Left cardiac atrium (tissue), 4 donors: ENCODE measurements at regions not wholly inside any gene's neighbourhood (a gene's known extent, or its start where the extent isn't known, plus 50 kb on each side); places are given as distances from the start of the nearest gene placed in this dataset.

Experiments
- ATAC-seq, 2 donors: fragments of 200-7000 bp; cut with Tn5 transposase; one replicate each; pipeline ENCODE4 v1.9.1; 2020; ENCODE audit warnings: mild to moderate bottlenecking in 2 of 2, moderate library complexity in 2 of 2
- DNase-seq: peaks from one replicate; pipeline ENCODE4 v3.0.0-alpha.2; 2020
- intact Hi-C, 2 donors: fragments of 100-400 bp; cut with DNase I; formaldehyde crosslinking; loops; one replicate each; pipeline versions ENCODE4 v1.14.1 to v1.15.1; 2022 to 2023
- donor health status: DM: no; HTN: yes; CAD: no.
- donor health status: DM: no; HTN: yes; CAD: no; lungs with severe emphysema.
- donor health status: DM: yes; HTN: yes; CAD: no.
- donor health status: Dilated cardiomyopathy.

DNA sequence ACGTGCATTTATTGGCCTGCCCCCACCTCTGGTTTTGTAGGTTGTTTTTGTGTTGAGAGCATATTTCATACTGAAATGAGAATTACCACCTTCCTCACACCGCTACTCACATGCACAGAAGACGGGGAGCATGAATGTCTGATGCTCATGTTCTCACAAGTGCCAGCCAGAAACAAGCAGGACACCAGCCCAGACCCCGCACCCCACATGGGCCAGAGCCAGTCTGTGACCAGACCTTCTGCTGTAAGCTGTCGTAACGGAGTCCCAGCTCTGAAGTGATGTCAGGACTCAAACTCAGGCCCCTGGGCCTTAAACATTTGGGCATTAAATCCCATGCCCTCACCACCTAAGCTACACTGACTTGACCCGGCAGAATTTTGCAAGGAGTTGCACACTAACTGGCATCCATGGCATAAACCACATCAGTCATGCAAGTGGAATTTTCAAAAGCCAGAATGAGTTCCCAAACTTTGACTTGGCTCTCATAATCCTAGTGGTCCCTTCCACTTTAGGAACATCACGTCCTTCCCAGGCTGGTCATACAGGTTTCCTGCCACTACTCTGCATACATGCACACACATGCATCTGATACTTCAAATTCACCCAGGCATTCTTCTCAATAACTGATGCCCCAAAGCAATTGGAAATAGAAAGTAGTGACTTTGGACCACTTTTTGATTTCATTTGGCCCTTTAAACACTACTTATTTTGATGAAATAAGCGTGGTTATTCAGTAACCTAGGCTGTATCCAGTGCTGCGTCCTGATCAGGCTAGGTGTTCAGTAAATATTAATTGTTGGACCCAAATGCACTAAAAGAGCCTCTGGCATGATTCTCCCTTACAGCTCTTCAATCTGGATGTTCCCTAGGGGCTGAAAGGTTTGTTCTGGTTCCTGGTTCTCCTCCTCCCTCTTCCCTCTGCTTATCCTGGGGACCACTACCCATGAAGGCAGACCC, 223.1 kb upstream of the ID2 start:
- DNase-seq (no peak), ATAC-seq (no peak)
- intact Hi-C loops: no loop called here

GRCh38 chr2:8459474-8459873, 222.4 kb upstream of the ID2 start:
- intact Hi-C loops: no loop called here
- no peak for ATAC-seq
- DNase-seq: no peak

DNA sequence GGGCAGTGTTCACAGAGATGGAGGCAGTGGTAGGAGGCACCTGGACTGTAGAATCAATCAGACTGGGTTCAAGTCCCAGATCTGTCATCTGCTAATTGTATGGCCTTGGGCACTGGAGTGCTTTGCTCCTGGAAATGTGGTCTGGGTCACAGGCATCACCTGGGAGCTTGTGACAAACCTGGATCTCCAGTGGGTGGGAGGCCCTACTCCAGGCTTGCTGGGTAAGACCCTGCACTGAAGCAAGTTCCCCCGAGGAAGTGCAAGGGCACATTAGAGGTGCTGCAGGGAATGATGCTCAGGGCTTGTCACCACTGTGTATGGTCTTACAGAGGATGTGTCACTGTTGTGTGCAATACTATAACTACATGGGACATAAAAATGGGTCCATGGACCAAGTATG, 220.5 kb upstream of the ID2 start:
- intact Hi-C loops: no loop called here
- DNase-seq: no peak
- ATAC-seq: no peak

DNA sequence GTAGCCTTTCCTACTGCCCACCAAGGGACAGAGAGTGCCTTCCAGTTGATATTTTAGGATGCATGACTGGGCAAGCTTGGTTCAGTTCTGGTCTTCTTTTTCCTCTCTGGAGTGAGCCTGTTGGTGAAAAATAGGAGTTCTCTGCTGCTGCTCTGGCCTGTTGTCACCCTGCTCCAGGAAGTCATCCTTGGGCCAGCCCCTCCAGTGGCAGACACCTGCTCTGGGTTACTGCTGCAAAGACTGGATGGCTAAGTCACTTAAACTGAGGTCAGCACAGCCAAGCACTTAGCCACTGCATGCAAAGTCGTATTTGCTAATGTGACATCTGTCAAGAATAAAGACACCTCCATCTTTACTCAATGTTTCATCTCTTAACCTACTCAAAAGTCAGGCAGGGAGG, 219.6 kb upstream of the ID2 start:
- intact Hi-C loops: no loop called here

GRCh38 chr2:8462899-8463648, 218.8 kb upstream of the ID2 start:
- ATAC-seq (peak; percentile 45 to 81), DNase-seq (peak; percentile 18)
- intact Hi-C loops: no loop called here

More for the DNA sequence above, 219.6 kb upstream of the ID2 start:
- ATAC-seq (no peak), DNase-seq (peak; percentile 5)

DNA sequence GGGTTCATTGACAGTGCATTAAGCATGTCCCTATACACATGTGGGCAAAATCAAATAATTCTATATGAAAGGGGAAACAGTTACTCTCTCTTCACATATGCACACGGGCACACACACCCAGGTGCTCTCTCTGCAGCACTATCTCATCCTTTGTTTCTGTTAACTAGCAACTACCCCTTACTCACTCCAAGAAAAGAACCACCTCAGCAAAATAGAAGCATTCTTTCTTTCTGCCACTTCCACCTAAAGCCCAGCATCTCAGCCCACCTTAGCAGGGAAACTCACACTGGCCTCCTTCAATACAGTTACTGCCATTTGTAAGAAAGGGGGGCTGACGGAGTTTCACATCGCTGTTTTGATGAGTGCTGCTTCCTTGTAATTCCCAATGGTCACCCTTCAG, 216.3 kb upstream of the ID2 start:
- intact Hi-C loops: no loop called here
- ATAC-seq: no peak
- no peak for DNase-seq

DNA sequence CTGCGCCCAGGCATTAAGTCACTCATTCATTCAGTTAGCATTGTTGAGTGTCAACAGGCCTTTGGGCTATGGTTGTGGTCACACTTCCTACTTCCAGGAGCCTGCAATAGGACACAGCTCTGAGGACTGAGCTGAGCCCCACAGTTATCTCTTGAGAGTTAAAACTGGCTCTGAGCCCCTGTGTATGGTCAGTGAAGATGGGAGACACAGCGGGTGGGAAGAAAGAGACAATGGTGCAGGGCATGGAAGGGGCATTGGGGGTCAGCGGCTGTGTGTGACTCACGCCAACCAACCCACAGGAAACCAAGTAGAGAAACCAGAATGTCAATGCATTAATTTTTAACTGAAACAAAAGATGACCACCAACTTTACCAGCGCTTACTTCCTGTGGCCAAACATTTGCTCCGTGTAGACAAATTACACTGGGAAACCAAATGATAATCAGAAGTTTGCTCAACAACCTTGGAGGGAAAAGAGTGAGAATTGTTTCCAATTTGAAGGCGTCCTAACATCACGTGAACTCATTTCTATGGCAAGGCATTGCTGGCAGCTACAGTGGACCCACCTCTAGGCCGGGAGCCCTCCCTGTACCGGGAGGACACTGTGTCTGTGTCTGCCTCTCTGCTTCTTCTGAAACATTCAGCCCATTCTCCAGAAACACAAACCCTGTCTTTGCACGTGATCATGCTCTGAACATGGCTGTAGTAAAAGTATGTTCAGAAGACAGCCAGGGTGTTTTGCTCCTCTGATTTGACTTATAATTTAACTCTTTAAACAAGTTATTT, 212.0 kb upstream of the ID2 start:
- DNase-seq (no peak), ATAC-seq (no peak)
- intact Hi-C loops: no loop called here

- peak; percentile 16 to 24 for ATAC-seq
- intact Hi-C loops: no loop called here
- DNase-seq: no peak
Observed at GRCh38 chr2:8472545-8473323, 209.1 kb upstream of the ID2 start.

DNA sequence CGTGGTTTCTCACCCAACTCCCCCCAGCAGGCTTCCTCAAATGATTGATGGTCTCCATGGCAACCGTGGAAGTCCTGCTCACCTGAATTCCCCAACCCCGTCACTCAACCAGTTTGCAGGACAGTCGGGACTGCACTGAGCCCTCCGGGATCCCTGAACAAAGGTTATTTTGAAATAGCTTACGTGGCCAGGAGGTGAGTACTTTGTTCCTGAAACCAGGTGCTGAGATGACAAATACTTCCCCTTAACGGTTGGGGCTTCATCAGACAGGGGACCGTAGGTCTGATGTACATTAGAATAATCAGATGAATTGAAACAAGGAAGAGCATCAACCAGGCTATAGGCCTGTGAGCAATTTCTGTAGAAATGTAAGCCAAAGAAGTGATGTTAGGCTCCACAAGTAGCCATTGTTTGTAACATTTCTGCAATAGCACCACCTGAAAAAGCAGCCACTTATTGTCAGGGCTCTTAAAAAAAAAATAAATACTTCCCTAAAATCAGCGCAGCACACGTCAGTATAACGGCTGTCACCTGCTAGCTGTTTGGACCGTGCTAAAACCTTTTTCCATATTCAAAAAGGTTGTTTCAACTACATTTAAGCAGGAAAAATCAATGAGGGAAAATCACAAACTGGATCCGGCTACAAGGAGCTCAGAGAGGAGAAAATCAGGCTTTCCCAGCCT, 206.4 kb upstream of the ID2 start:
- intact Hi-C loops: no loop called here
- ATAC-seq (no peak), DNase-seq (peak; percentile 12)

DNA sequence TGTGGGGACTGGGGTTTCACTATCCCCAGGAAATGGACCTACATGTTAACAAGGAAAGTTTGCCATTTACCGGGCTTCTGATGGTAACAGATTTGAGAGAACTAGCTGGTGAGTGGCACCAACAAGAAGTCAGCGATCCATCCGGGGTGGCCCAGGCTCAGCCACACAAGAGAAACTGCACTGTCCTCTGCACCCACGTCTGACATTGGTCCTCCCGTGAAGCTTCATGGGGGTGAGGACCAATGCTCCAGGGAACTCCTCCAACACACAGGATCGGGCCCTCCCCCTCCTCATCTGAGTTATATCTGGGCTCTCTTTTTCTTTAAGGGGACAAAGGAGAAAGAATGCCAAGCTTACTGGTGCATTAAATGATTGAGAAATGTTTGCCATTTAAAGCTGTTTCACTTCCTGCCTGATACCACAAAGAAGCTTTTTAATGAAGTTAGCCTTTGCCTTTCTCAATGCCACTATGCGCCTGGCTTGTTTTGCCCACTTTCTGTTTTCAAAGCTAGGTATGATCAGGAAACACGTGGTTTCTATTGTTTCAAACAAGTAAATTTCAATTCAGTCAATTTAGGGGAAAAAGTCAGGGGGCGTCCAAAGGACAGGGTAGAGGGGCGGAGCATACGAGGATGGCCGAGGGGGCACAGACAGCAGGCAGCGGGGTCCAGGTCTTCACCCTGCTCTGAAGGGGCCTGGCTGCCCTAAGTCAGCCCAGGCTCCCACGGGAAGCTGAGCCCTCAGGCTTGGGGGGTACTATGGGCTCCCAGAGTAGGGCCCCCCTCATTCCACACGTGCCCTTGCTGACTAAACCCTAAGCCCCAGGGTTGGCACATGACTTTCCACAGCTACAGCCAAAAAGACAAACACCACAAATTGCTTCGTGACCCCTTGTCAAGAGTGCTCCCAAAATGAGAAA, 204.0 kb upstream of the ID2 start:
- ATAC-seq (peak in 1 of 2 donors; percentile 21), DNase-seq (no peak)
- intact Hi-C loops: no loop called here

DNA sequence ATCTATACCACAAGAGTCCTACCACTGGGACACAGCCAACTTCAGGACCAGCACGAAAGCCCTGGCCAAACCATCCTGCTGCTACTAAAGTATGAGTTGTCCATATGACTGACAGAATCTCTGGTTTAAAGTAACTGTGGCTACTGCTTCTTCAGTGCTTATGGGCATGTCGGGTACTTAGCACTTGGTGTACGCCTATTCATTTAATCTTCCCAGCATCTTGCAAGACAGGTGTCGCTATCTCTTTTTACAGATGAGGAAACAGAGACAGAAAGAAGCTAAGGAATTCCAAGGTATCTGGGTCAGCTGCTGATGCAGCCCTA, 203.4 kb upstream of the ID2 start:
- DNase-seq (no peak), ATAC-seq (no peak)
- intact Hi-C loops: no loop called here

DNA sequence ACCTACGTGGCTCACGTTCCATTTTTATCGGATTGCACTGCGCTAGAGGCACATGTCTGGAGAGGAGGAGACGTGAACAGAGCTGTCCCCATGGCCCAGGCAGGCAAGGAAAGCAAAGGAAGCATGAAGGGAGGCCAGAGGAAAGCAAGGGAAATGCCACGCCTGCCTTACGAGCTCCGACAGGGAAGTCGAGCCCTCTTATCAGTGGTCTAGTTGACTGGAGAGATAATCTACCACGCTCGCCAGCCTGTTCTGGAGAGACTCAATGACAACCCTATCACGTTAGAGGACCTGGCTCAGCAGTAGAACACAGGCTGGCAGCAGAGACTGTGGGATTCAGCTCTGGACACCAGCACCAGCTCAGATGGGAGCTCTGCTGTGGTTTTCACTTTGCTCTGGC, 202.6 kb upstream of the ID2 start:
- intact Hi-C loops: no loop called here
- ATAC-seq: peak; percentile 90 to 91
- DNase-seq: no peak

- DNase-seq: peak; percentile 10
- intact Hi-C loops: no loop called here
- ATAC-seq: no peak
Observed at GRCh38 chr2:8480915-8481314, 200.9 kb upstream of the ID2 start.

- ATAC-seq (no peak), DNase-seq (no peak)
- intact Hi-C loops: no loop called here
Observed at GRCh38 chr2:8481463-8482009, 200.3 kb upstream of the ID2 start.

GRCh38 chr2:8482432-8482831, 199.4 kb upstream of the ID2 start:
- intact Hi-C loops: no loop called here
- peak; percentile 6 for DNase-seq
- ATAC-seq: no peak

DNA sequence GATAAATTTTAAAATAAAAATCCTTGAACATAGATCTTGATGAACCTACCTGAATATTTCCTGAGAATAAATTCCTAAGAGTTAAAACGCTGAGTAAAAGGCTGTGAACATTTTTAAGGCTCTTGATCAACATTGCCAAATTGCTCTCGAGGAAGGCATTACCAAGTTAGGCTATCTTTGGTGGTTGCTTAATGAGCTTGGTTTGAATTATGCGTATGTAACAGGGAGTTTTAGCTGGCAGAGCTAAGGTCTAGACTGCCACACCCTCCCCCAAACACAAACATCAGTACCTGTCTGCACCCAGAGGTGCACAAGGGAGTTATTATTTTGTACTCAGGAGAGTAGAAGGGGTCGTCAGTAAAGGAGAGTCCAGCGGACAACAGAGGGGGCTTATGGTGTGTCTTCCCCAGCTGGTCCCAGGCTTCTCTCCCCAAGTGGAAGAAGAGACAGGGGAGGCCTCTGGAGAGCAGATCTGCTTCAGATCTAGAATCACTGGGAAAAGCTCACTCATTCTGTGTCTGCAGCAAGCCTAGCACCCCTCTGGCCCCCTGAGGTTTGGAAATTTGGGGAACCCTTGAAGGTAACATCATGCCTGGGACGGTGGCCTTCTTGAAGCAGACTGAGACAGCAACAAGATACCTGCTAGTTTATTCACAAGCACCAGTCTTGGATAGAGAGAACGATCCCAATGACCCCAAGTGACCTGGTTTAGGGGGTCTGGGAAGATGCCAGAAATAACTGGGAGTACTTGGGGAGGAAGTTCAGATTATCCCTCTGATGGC, 197.2 kb upstream of the ID2 start:
- no peak for DNase-seq
- intact Hi-C loops: no loop called here
- ATAC-seq: no peak

- ATAC-seq (no peak), DNase-seq (no peak)
- intact Hi-C loops: no loop called here
Observed at GRCh38 chr2:8485736-8486135, 196.1 kb upstream of the ID2 start.
